Activated CD4-positive, alpha-beta T cell treated with anti-CD3 and anti-CD28 coated beads, Interleukin-10, Interleukin-2, amounts not matched to agents 100 ng/mL and 50 ng/mL, durations not matched to agents 16 hours and 8 hours (primary cell): ENCODE measurements at regions not wholly inside any gene's neighbourhood (a gene's known extent, or its start where the extent isn't known, plus 50 kb on each side); places are given as distances from the start of the nearest gene placed in this dataset.
"Not testable (repeated sequence)": the region's sequence is repeated elsewhere in the genome, so short reads cannot be mapped to it uniquely, and the experiment has no call there.

Experiments used
- DNase-seq: peaks from one replicate; pipeline ENCODE4 v3.0.0-alpha.2; 2020

DNA sequence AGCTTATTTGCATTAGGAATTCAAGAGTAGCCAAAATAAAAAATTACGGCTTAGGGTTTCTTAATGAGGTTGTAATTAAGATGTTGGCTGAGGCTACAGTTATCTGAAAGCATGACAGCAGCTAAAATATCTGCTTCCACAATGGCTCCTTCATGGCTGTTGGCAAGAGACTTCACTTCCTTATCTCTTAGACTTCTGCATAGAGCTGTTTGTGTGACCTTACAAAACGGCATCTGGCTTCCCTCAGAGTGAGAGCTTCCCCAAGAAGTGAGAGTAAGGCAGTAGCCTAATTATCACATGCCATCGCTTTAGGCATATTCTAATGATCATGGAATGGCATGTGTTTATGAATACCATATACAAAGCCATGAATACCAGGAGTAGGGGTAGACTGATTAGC, 57.6 kb downstream of the CCDC59 start:
- no peak for DNase-seq

DNA sequence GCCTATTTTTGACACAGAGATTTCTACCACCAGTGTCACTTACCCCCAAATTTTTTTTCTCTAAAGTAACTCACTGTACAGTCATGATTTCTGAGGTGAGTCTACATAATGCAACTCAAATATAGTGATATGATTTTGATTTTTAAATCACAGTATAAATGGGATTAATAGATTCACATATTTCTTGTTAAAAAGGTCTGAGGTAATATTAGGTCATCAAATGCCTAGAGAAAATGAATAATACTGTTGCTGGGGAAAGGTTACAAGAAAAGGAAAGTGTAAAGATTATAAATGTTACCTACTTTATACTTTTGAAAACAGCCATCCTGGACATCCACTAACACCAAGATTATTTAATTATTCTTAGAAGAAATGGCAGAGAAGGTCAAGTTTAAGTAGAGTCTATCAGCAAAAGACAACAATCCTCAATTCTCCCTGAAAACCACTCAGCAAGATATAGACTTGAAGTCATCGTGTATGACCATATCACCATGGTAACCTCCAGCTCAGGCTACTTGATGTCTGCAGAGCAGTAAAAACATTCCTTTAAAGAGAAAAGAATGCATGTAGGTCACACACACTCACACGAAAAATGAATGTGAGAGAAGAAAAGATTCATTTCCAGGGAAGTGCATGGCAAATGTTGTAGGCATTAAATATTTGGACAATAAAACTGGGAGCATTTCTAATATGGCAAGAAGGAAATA, 58.7 kb downstream of the CCDC59 start:
- DNase-seq, result no peak

DNA sequence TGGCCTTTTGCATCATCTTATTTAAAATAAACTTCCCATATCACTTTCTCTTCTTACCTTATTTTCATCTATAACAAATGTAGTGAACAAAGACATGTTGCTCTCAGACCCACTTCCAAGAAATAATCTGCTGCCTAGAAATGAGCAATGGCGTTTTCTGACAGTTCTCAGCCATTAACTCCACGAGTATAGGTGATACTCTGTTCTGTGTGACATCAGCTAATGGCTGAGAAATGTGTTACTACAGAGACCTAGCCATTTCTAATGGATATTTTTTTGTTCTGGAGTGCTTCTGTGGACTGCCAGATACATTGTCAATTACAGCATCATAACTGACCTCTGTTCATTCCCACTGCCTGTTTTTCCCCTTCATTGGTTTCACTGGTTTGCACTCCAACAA, 67.8 kb downstream of the CCDC59 start:
- DNase-seq, result no peak

DNA sequence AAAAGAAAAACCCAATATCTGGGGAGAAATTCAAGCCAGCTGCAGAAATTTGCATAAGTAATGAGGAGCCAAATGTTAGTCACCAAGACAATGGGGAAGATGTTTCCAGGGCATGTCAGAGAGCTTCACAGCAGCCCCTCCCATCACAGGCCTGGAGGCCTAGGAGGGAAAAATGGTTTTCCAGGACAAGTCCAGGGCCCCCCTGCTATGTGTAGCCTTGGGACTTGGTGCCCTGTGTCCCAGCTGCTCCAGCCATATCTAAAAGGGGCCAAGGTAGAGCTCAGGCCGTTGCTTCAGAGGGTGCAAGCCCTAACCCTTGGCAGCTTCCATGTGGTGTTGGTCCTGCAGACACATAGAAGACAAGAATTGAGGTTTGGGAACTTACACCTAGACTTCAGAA, 76.9 kb downstream of the CCDC59 start:
- not testable (repeated sequence) for DNase-seq

DNA sequence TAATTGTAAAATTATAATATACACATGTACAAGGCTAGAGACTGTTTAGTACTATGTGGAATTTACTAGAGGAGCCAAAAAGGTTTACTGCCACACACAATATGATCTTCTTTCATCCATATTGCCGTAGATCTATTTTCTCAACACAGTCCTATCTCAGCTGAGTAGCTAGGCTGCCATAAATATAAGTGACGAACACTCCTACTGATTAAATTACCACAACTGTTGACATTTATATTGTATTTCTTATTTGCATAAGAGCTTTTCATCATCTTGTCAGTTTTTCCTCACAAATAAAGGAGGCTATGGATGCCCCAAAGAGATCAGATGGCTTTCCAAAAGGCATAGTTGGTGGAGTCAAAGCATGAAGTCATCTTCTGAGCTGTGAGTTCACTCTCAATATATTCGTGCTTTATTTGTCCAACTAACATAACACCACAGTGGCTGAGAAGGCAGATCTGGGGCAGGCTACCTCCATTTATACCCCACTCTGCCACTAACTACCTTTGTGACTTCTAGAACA, 78.6 kb downstream of the CCDC59 start:
- no peak for DNase-seq

DNA sequence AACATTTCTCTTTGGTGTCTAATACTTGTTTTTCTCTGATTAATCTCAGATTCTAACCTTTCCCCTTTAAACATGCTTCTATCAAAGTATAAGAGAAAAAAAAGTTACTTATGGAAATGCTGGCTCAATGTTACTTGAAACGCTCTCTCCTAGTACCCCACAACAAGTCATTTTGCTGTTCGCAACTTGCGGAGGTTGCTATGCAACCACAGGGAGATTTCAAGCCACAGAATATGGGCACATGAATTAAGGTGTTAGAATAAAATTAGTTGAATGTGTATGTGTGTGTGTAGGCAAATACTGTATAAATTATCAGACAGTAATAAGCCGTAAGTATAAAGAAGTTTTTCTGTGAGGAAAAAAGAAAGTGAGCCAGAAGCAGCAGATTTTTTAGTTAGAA, 80.6 kb downstream of the CCDC59 start:
- no peak for DNase-seq

DNA sequence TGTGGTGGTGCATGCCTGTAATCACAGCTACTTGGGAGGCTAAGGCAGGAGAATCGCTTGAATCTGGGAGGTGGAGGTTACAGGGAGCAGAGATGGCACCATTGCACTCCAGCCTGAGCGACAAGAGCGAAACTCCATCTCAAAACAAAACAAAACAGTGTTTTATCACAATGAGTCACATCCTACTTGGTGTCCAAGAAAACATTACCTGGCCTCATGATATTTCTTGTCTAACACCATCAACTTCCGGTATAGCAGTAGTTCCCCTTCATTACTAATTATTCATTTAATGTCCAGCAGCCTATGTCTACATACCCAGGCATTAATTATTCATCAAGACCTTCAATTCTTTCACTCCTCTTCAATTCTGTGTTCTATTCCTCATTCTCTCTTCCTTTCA, 115.5 kb downstream of the CCDC59 start:
- peak; percentile 16 for DNase-seq

DNA sequence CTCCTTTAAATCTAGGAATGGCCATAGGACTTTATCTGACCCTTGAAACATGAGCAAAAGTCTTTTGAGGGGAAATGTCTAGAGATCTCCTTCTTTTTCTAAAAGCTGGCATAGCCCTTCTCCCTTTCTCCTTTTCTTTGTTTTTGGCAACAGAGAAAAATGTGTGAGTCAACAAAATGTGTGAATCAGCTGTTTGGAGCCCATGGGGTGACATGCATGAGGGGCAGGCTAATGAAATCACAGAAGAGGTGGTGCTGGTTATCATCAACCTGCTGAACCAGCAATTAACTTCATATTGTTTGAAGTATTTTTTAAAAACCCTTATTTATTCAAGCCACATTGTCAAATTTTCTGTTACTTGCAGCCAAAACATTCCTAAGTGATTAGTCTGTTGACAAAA, 132.3 kb downstream of the CCDC59 start:
- no peak for DNase-seq

DNA sequence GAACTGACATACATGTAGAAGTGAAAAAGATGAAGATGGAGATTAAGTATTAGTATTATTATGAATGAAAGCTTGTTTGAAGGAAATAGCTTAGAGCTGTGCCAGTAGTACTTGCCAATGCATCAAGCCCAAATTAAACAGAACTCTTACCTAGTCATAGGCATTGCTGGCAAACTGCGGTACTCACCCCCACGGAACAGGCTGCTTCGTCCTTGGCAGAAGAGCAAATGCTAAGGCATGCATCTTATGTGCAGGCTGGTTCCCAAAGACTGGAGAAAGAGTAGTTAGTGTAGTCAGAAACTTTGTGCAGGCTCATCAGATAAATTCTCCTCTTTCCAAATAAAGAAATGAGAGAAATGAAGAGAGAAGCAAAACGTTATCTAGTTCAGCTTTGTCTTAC, 134.8 kb downstream of the CCDC59 start:
- no peak for DNase-seq

DNA sequence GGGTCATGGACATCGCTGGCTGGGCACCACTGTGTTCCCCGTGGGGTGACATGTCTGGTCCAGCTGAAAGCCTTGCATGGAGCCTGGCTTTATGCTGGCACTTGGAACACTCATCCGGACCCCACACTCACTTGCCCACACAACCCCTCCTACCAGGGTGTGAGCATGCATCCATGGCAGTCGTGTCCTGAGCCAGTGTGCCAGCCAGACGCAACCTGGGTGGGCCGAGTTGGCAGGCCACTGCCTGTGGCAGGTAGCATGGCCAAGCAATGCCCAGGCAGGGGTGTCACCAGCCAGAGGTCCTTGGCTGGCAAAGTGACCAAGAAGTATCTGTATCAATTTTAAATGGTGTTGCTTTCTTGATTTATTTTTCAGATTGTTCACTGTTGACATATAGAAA, 141.7 kb downstream of the CCDC59 start:
- DNase-seq, result no peak

DNA sequence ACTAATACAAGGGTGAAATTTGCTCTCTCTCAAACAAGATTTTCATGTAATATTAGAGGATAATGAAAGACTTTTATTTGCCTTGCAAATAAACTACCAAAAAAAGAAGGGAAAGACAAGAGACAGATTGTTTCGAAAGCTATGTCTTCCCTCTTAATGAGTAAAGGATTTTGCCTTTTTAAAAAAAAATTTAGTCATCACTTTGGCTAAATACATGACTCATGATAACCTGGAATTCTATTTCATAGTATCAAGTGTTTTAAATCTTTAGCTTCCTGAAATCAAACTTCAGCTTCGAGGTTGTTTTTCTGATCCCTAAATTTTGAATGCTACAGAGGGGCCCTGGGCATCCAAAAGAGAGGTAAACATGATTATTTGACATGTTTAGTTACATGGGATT, 144.4 kb downstream of the CCDC59 start:
- DNase-seq, result no peak

DNA sequence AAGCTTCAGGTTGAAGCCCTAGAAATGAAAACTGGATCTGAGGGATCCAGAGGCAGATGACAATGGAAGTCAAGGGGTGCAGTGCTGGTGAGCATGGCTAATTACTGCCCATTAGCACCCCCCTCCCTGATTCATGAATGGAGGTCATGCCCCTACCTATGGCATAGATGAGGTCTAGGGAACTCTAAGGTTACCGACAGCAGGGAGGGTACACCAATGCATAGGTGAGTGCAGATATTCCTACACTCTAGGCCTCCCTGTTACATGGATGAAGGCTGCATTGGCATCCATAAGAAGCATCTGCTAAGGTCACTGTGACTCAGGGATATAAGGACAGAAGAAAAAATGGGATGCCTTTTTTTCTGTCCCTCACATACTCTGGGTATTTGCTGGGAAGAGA, 147.3 kb downstream of the CCDC59 start:
- DNase-seq, result no peak

DNA sequence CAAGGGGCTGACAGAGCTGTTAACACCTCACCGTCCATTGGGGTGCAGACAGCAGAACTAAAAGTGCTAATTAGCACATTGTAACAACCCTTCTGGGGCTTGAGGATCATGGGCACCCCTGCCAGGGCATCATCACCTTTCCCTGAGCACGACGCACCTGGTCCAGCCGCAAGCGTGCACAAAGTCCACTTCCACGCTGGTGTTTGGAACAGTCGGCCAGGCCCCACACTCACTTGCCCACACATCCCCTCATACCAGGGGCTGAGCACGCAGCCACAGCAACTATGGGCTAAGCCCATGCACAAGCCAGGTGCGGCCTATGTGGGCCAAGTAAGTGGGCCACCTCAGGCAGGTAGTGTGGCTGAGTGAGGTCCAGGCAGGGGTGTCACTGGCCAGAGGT, 148.7 kb downstream of the CCDC59 start:
- DNase-seq, result no peak

DNA sequence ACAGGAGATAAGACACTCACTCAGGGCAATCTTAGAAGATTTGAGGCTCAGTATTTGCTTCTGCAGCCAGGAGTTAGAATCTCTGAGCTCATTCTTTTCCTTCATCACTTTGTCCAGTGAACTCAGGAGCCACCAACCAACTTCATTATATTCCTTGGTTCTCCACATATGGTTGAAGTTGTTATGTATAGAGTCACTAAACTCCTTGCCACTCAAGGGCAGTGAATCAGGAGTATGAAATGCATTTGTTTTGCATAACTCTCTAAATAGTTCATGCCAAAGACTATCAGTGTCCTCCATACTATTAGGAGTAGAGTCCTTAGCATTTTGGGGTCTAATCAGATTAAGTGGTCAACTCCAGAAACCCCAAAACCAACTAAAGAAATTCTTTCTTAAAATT, 150.6 kb downstream of the CCDC59 start:
- DNase-seq, result no peak

DNA sequence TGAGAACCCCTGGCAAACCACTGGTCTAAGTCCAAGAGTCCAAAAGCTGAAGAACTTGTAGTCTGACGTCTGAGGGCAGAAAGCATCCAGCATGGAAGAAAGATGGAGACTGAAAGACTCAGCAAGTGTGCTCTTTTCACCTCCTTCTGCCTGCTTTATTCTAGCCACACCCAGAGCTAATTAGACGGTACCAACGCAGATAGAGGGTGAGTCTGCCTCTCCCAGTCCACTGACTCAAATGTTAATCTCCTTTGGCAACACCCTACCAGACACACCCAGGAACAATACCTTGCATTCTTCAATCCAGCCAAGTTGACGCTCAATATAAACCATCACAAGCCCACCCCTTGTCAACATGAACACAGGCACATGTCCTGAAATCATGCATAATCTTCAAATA, 155.1 kb downstream of the CCDC59 start:
- no peak for DNase-seq

DNA sequence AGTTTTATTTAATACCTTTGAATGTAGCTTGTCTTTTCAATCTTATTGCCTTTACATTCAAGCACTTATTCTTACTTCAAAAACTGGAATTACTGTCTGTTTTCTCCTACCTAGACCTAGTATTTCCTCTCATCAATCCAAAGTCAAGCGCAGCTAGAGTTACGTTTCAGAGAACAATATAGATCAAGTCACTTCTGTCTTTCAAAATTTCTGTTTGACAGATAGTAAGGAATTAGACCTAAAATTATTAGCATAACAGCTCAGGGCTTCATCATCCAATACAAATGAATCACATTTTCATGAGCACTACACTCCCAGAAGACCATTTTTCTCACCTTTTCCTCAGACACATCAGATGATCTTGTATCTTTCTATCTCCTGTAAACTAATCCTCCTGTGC, 170.6 kb downstream of the CCDC59 start:
- no peak for DNase-seq

DNA sequence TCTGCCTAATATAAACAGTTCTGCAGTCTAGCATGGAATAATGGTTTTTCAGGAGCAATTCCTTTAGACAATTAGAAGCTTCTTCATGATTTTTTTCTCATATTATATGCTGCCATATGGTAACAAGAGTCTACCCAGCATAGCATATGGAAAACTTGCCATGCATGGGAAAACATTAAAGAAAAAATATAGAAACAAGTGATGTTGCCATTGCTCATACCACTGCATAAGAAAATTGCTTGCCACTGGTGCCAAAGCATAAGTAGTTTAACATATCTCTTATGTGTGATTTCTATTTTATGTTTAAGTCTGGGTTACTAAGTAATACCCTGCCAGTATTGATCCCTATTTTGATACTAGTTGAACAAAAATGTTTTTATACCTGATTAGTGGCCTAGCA, 171.2 kb downstream of the CCDC59 start:
- DNase-seq, result no peak

DNA sequence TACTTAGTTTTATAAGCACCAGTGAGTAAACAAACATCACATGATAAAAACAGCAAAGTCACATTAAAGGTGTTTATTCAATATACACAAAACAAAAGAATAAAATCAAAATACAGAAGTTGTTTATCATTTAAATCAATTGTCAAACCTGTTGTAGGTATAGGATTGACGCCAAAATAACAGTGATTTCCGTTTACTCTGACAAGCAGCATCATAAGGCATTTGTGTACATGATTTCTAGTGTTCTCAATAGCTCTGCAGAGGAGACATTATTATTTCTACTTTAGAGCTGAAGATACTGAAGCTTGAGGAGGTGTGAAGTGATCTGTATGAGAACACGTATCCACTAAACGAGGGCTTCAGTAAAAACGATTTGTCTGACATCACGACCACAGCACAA, 171.9 kb downstream of the CCDC59 start:
- DNase-seq, result no peak

DNA sequence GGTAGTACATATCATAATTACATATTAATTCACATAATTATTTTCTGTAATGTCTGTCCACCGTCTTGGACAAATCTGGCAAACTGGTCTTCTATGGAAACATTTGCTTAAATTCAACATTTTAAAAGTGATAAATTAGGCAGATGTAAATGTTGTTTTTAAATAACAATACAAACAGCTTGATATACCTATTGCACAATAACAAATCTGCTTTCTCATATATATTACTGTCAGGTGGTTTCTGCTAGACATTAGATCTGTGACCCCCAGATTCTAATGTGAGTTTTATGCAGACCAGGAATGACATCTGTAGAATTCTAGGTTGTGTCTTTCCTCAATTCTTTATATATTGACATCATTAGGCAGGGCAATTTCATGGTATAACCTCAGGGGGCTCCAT, 173.3 kb downstream of the CCDC59 start:
- DNase-seq, result no peak

DNA sequence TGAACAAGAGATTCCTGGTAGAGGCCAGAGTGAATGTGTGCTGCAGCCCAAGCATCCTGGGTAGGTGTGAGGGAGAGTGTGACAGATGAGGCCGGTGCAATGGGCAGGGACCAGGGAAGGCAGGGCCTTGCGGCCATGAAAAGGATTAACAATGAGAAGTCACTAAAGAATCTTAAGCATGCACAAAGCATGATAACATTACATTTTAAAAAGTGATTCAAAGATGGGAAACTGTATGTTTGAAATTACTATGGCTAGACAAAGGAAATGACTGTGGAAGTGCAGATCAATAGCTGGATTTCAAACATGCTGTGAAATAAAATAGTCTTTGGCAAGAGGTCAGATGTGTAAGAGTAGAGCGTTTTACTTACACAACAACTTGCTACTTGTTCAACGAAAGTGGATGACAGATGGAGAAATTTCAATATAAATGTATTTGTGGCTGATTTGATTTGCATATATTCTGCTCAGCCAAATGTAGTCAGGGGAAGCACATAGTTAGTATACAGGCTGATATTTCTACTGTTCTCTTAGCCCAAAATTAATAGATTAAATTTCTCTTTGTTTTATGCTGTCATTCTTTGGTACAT, 175.5 kb downstream of the CCDC59 start:
- no peak for DNase-seq

DNA sequence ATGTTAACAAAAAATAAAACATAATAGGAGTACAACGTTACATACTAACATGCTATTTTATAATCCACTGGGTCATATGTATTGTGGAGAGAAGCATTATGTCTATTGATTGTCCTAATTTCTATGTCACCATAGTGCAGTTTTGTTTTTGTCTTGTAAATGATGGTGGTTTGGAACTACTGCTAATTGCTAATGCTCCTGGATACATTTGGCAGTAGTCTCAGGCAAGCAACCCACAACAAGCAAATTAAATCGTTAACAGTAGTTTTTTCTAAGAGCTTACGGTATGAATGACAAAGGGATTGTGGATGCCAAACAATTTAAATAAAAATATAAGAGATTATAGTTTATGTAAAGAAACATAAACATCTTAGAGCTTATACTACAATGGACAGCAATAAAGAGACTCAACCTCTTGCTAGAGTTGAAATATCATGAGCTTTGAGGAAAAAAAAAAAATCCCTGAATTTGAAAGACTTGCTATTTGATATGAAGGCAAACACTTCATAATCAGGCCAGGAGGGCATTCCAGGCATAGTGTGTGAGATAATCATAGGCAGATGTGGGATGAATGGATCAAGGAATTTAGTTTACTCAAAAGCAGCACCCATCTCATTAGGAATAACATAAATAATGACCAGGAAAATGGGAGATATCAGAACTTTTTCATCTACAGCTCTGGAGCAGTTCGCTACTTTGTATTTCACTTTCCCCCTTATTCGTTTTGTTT, 181.3 kb downstream of the CCDC59 start:
- DNase-seq, result no peak

DNA sequence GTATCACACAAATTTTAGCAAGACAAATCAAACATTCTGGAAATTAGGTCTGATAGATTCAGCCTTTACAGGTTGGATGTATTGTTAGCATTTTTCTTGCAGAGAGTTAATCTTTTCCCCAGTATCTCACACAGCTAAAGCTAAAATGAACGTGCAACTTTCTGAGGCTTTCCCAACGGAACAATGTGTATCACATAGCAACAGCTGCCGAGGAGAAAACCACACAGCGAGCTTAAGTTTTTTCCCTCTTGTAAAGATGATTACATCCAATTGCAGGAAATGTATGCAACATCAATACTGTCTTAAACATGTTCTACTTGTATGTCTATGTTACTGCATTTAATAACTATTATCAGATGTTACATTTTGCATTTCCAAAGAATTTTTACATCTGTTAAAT, 182.2 kb downstream of the CCDC59 start:
- no peak for DNase-seq

DNA sequence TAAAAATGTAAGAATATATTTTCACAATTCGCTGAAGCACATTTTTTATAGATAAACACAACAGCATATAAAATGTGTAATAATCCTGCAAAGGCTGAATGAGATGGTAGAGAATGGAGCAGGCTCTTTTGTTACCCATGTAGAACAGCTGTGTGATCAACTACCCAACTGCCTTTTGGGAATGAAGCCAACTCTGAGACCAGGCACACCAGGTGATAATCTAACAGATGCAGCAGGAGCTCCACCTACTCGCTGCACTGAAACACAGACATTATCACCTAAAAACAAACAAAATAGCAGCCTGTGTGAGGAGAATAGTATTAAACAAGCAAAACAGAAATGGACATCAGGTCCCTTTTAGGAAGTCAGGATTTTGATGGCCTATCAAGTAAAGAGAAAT, 183.3 kb downstream of the CCDC59 start:
- no peak for DNase-seq

DNA sequence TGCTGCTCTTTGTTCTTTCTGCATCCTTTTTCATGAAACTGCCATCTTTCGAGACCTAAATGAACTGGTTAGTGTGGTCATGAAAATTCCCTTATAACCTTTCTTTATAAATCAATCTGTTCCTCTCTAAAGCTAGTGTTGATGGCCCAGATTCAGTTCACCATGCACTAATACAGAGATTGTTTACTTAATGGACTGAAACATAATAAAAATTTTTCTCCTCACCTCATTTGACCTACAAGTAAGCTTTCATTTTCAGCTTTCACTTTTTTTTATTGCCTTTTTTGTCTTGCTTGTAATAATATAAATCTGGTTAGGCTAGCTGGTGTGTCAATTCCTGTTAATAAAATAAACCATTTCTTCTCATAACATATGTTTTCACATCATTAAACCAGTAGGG, 183.8 kb downstream of the CCDC59 start:
- DNase-seq, result no peak
